ENCODE measurements at regions not wholly inside any gene's neighbourhood (a gene's known extent, or its start where the extent isn't known, plus 50 kb on each side); places are given as distances from the start of the nearest gene placed in this dataset.

DNA sequence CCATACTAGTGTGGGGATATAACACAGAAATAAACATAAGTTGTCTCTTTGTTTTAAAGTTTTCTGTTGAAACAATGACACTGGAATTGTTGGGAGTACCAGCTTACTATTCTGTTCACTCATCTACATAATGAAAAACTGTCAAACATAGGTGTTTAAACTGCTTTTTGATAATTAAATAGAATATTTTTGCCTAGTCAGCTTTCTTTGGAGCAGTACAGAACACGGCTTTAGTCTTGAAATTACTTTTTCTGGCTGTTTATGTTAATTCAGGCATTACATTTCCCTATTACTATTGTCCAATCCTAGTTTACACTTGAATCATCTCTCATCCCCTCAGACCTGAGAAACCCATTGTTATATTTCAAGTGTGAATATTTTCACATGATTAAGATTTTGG lies 73.0 kb downstream of the FAM47B start:
- TF ChIP-seq, protein P1, sequence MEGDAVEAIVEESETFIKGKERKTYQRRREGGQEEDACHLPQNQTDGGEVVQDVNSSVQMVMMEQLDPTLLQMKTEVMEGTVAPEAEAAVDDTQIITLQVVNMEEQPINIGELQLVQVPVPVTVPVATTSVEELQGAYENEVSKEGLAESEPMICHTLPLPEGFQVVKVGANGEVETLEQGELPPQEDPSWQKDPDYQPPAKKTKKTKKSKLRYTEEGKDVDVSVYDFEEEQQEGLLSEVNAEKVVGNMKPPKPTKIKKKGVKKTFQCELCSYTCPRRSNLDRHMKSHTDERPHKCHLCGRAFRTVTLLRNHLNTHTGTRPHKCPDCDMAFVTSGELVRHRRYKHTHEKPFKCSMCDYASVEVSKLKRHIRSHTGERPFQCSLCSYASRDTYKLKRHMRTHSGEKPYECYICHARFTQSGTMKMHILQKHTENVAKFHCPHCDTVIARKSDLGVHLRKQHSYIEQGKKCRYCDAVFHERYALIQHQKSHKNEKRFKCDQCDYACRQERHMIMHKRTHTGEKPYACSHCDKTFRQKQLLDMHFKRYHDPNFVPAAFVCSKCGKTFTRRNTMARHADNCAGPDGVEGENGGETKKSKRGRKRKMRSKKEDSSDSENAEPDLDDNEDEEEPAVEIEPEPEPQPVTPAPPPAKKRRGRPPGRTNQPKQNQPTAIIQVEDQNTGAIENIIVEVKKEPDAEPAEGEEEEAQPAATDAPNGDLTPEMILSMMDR (IDR thresholded peaks at IDR 0.05): no peak
- TF ChIP-seq, protein P2, sequence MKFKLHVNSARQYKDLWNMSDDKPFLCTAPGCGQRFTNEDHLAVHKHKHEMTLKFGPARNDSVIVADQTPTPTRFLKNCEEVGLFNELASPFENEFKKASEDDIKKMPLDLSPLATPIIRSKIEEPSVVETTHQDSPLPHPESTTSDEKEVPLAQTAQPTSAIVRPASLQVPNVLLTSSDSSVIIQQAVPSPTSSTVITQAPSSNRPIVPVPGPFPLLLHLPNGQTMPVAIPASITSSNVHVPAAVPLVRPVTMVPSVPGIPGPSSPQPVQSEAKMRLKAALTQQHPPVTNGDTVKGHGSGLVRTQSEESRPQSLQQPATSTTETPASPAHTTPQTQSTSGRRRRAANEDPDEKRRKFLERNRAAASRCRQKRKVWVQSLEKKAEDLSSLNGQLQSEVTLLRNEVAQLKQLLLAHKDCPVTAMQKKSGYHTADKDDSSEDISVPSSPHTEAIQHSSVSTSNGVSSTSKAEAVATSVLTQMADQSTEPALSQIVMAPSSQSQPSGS (CRISPR knock-in tag; IDR thresholded peaks at IDR 0.05; ENCODE audit: borderline replicate concordance, low read depth): no peak
- TF ChIP-seq E2F1 (CRISPR knock-in tag; IDR thresholded peaks at IDR 0.05) (no peak), NR2C2 (CRISPR knock-in tag; IDR thresholded peaks at IDR 0.05) (no peak), JUN (CRISPR knock-in tag; IDR thresholded peaks at IDR 0.05) (no peak), NR1H2 (CRISPR knock-in tag; IDR thresholded peaks at IDR 0.05) (no peak), TEAD4 (CRISPR knock-in tag; IDR thresholded peaks at IDR 0.05) (no peak)
